Endothelial cell of hepatic sinusoid (primary cell): ENCODE measurements at regions not wholly inside any gene's neighbourhood (a gene's known extent, or its start where the extent isn't known, plus 50 kb on each side); places are given as distances from the start of the nearest gene placed in this dataset.

Experiments used
- in situ Hi-C: cut with HindIII; loops from 2 replicates; pipeline ENCODE4 v1.10.0; 2017; ENCODE audit warnings: low sequenced_read_pairs

GRCh38 chr13:76754414-76754813 is 131.8 kb downstream of the KCTD12 start:
- in situ Hi-C loops, result no loop called here

GRCh38 chr13:76751278-76751677 is 134.9 kb downstream of the KCTD12 start:
- in situ Hi-C loops, result no loop called here

GRCh38 chr13:76750126-76750525 is 136.1 kb downstream of the KCTD12 start:
- in situ Hi-C loops, result no loop called here

- in situ Hi-C loops, result no loop called here
Observed at GRCh38 chr13:76745261-76746200, 140.7 kb downstream of the KCTD12 start.

GRCh38 chr13:76741624-76742023 is 144.6 kb downstream of the KCTD12 start:
- in situ Hi-C loops, result no loop called here

GRCh38 chr13:76741046-76741445 is 145.2 kb downstream of the KCTD12 start:
- in situ Hi-C loops, result no loop called here

- in situ Hi-C loops, result no loop called here
Observed at GRCh38 chr13:76738616-76739015, 147.6 kb downstream of the KCTD12 start.

GRCh38 chr13:76737526-76737925 is 148.7 kb downstream of the KCTD12 start:
- in situ Hi-C loops, result no loop called here

- in situ Hi-C loops, result no loop called here
Observed at GRCh38 chr13:76735641-76736040, 150.6 kb downstream of the KCTD12 start.

- in situ Hi-C loops, result no loop called here
Observed at GRCh38 chr13:76733671-76734070, 152.5 kb downstream of the KCTD12 start.

GRCh38 chr13:76732367-76732766 is 153.8 kb downstream of the KCTD12 start:
- in situ Hi-C loops, result no loop called here

- in situ Hi-C loops, result no loop called here
Observed at GRCh38 chr13:76730220-76730619, 156.0 kb downstream of the KCTD12 start.

- in situ Hi-C loops, result no loop called here
Observed at GRCh38 chr13:76729691-76730090, 156.5 kb downstream of the KCTD12 start.

GRCh38 chr13:76725896-76726295 is 160.3 kb downstream of the KCTD12 start:
- in situ Hi-C loops, result no loop called here

GRCh38 chr13:76725211-76725610 is 161.0 kb downstream of the KCTD12 start:
- in situ Hi-C loops, result no loop called here

GRCh38 chr13:76724421-76724820 is 161.8 kb downstream of the KCTD12 start:
- in situ Hi-C loops, result no loop called here

GRCh38 chr13:76723551-76724232 is 162.5 kb downstream of the KCTD12 start:
- in situ Hi-C loops, result no loop called here

- in situ Hi-C loops, result no loop called here
Observed at GRCh38 chr13:76722782-76723181, 163.4 kb downstream of the KCTD12 start.

- in situ Hi-C loops, result no loop called here
Observed at GRCh38 chr13:76720821-76721220, 165.4 kb downstream of the KCTD12 start.

- in situ Hi-C loops, result no loop called here
Observed at GRCh38 chr13:76720416-76720815, 165.8 kb downstream of the KCTD12 start.

- in situ Hi-C loops, result no loop called here
Observed at GRCh38 chr13:76719955-76720354, 166.2 kb downstream of the KCTD12 start.

- in situ Hi-C loops, result no loop called here
Observed at GRCh38 chr13:76717092-76717491, 169.1 kb downstream of the KCTD12 start.
